Fibroblast of lung (primary cell): ENCODE measurements at regions not wholly inside any gene's neighbourhood (a gene's known extent, or its start where the extent isn't known, plus 50 kb on each side); places are given as distances from the start of the nearest gene placed in this dataset.

ENCODE experiments used
- DNase-seq, 2 donors: peaks; one replicate each; pipeline versions ENCODE4 v3.0.0 to v3.0.0-alpha.2; 2010; ENCODE audit warnings: low read depth in 2 of 2
- H2AFZ ChIP-seq: 2 replicates; pipeline ENCODE4 v1.5.1; 2012; ENCODE audit warnings: low read length, control low read depth, inconsistent platforms
- H3K27ac ChIP-seq: 2 replicates; pipeline ENCODE4 v1.5.1; 2011; ENCODE audit warnings: low read length, control low read depth; ENCODE audit not compliant: insufficient read depth
- H3K27me3 ChIP-seq: 2 replicates; pipeline ENCODE4 v1.5.1; 2011; ENCODE audit warnings: mild to moderate bottlenecking, low read length; ENCODE audit not compliant: control insufficient read depth, insufficient read depth
- H3K36me3 ChIP-seq: 2 replicates; pipeline ENCODE4 v1.5.1; 2011; ENCODE audit warnings: low read length; ENCODE audit not compliant: control insufficient read depth, insufficient read depth
- H3K4me1 ChIP-seq: 2 replicates; pipeline ENCODE4 v1.5.1; 2011; ENCODE audit warnings: low read length; ENCODE audit not compliant: control insufficient read depth, insufficient read depth; ENCODE audit errors: extremely low read depth
- H3K4me2 ChIP-seq: 2 replicates; pipeline ENCODE4 v1.5.1; 2011; ENCODE audit warnings: low read length, control low read depth; ENCODE audit not compliant: insufficient read depth; ENCODE audit errors: extremely low read depth
- H3K4me3 ChIP-seq, 4 experiments: fragments of 200-600 bp in 1 of 4; sonication (generic) in 1 of 4; replicated peaks in 1 of 4; 2 replicates each; pipeline ENCODE4 v1.5.1; 2011 to 2016; ENCODE audit warnings: low read length in 4 of 4, low read depth in 3 of 4, mild to moderate bottlenecking in 3 of 4, control low read depth in 2 of 4, inconsistent platforms in 1 of 4, mixed read lengths in 1 of 4; ENCODE audit not compliant: insufficient read depth in 1 of 4; ENCODE audit errors: control extremely low read depth in 1 of 4
- H3K79me2 ChIP-seq: 2 replicates; pipeline ENCODE4 v1.5.1; 2012; ENCODE audit warnings: mild to moderate bottlenecking, low read length, inconsistent platforms; ENCODE audit not compliant: control insufficient read depth, insufficient read depth
- H3K9ac ChIP-seq: 2 replicates; pipeline ENCODE4 v1.5.1; 2011; ENCODE audit warnings: mild to moderate bottlenecking, low read length, control low read depth; ENCODE audit not compliant: insufficient read depth
- H3K9me3 ChIP-seq: 2 replicates; pipeline ENCODE4 v1.5.1; 2012; ENCODE audit warnings: low read depth, low read length; ENCODE audit not compliant: control insufficient read depth, insufficient read depth
- H4K20me1 ChIP-seq: 2 replicates; pipeline ENCODE4 v1.5.1; 2011; ENCODE audit warnings: low read length; ENCODE audit not compliant: control insufficient read depth, insufficient read depth; ENCODE audit errors: extremely low read depth
- CTCF ChIP-seq, 2 donors: IDR thresholded peaks in 1 of 2; conservative IDR thresholded peaks in 1 of 2; 1 replicate in 1 of 2; 2 replicates in 1 of 2; pipeline ENCODE4 v1.5.1; 2011 to 2012; ENCODE audit warnings: low read length in 2 of 2, control low read depth in 1 of 2, inconsistent platforms in 1 of 2, low read depth in 1 of 2, mild to moderate bottlenecking in 1 of 2
- EZH2 ChIP-seq: IDR thresholded peaks from 2 replicates; pipeline ENCODE4 v1.5.1; 2012; ENCODE audit warnings: low read length, control low read depth, mild to moderate bottlenecking; ENCODE audit errors: missing control alignments

- H4K20me1 ChIP-seq, result no peaks in the 10 kb centered on the region
- TF ChIP-seq EZH2, result no peak
- TF ChIP-seq CTCF (conservative IDR thresholded peaks at IDR 0.05 in 1 of 2, IDR thresholded peaks at IDR 0.05 in 1 of 2; ENCODE audit: low read depth in 1 of 2, low read length in 2 of 2), result no peak
- no peaks in the 10 kb centered on the region for H3K36me3 ChIP-seq
- no peaks in the 10 kb centered on the region for H3K9me3 ChIP-seq
- no peak overlapping the region for H3K4me2 ChIP-seq
- no peaks in the 10 kb centered on the region for H3K79me2 ChIP-seq
- no peaks in the 10 kb centered on the region for H3K27me3 ChIP-seq
- H2AFZ ChIP-seq, result no peak overlapping the region
- no peak for DNase-seq
- no peaks in the 10 kb centered on the region for H3K4me1 ChIP-seq
- no peak overlapping the region for H3K9ac ChIP-seq
- H3K4me3 ChIP-seq, result no peak overlapping the region
- no peak overlapping the region for H3K27ac ChIP-seq
These were observed 910.6 kb downstream of the QKI start for GRCh38 chr6:164325168-164325567.

DNA sequence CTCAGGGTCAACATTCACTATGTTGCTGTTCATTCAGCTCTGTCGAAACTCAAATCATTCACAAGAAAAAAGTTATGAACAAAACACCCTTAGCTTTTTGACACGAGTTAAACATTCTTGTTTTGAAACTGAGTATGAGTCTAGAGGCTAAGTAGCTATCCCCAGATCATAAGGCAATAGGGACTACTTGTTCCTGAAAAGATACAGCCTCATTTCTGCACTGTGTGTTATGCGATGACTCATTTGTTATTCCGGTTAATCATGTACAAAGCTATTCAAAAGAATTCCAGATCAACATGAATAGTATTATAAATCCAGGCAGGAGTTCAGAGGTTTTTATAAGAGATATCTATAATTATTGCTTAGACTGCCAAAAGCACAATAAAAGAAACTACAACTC lies 908.0 kb downstream of the QKI start:
- no peak overlapping the region for H3K4me2 ChIP-seq
- H3K9me3 ChIP-seq, result no peaks in the 10 kb centered on the region
- no peaks in the 10 kb centered on the region for H3K36me3 ChIP-seq
- no peaks in the 10 kb centered on the region for H3K27me3 ChIP-seq
- no peak for TF ChIP-seq EZH2
- TF ChIP-seq CTCF (conservative IDR thresholded peaks at IDR 0.05 in 1 of 2, IDR thresholded peaks at IDR 0.05 in 1 of 2; ENCODE audit: low read depth in 1 of 2, low read length in 2 of 2), result no peak
- H3K27ac ChIP-seq, result no peak overlapping the region
- no peaks in the 10 kb centered on the region for H4K20me1 ChIP-seq
- no peaks in the 10 kb centered on the region for H3K79me2 ChIP-seq
- no peak overlapping the region for H3K4me3 ChIP-seq
- DNase-seq, result peak; percentile 1 to 91
- no peak overlapping the region for H3K9ac ChIP-seq
- H2AFZ ChIP-seq, result no peak overlapping the region
- no peaks in the 10 kb centered on the region for H3K4me1 ChIP-seq

- Histone ChIP-seq H3K27me3 (no peaks in the 10 kb centered on the region), H3K36me3 (no peaks in the 10 kb centered on the region), H3K9me3 (no peaks in the 10 kb centered on the region), H3K4me1 (no peaks in the 10 kb centered on the region), H3K4me2 (no peak overlapping the region), H3K9ac (no peak overlapping the region), H4K20me1 (no peaks in the 10 kb centered on the region), H3K79me2 (no peaks in the 10 kb centered on the region), H2AFZ (no peak overlapping the region), H3K27ac (no peak overlapping the region), H3K4me3 (no peak overlapping the region)
- TF ChIP-seq EZH2 (no peak), CTCF (conservative IDR thresholded peaks at IDR 0.05 in 1 of 2, IDR thresholded peaks at IDR 0.05 in 1 of 2; ENCODE audit: low read depth in 1 of 2, low read length in 2 of 2) (no peak)
- no peak for DNase-seq
These were observed 906.8 kb downstream of the QKI start for GRCh38 chr6:164321297-164321696.
